ENCODE measurements at regions not wholly inside any gene's neighbourhood (a gene's known extent, or its start where the extent isn't known, plus 50 kb on each side); places are given as distances from the start of the nearest gene placed in this dataset.
"Not testable (repeated sequence)": the region's sequence is repeated elsewhere in the genome, so short reads cannot be mapped to it uniquely, and the experiment has no call there.

GRCh38 chr9:27808864-27809263 lies 235.6 kb upstream of the C9orf72 start:
- no peak for DNase-seq (ENCODE audit: low read depth in 2 of 2)

- no peak for DNase-seq (ENCODE audit: low read depth in 2 of 2)
Observed at GRCh38 chr9:27817747-27818146, 244.5 kb upstream of the C9orf72 start.

DNA sequence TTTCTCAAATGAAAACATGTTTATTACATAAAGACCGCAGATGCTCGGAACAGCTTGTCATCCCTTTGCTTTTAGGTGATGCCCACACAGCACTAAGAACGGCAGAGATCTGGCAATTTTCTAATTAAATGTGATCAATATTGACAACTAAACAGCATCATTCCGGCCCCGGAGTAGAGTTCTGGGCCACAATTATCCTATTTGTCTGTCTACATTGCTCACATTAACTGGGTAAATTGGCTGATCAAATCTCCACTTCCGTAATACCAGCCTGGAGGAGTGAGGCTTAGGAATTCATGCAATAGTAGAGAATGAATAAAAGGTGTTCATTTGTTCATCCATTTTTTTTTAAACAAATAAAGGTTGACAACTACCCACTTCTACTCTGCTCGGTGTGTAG lies 245.1 kb upstream of the C9orf72 start:
- DNase-seq (ENCODE audit: low read depth in 2 of 2), result no peak

DNA sequence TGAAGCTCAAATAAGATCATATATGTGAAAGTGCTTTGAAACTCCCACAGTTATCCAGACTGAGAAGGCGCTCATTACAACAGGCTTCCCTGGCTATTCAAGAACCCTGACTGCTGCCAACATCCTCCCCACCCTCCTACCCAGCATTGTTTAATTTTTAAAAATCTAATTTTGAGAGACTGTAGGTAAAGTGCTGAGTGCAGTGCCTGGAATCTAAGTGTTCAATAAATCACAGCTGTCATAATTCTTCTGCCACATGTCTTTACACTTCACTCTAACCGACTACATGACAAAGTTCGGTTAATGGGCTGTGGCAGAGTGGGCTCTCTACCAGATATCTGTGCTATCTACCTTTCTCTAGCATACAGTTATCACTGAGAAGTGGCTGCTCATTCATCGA lies 255.6 kb upstream of the C9orf72 start:
- DNase-seq (ENCODE audit: low read depth in 2 of 2), result no peak

DNA sequence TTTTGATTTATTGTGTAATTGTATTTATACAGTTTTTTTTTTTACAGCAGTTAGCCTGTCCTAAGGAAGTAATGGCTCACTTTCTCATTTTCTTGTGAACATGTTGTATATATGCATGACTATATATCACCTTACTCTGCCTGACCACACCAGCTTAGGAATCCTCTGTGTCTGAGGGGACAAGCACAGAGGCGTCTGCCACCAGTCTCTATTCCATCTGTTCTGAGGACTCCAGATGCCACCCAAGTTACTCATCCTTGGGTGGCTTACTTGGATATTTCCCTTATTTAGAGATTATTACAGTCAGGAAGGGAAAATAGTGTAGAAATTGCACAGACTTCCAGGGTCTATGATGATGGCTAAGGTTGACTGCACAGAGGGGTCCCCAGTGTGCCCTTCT lies 256.3 kb upstream of the C9orf72 start:
- DNase-seq (ENCODE audit: low read depth in 2 of 2), result no peak

- DNase-seq (ENCODE audit: low read depth in 2 of 2), result not testable (repeated sequence)
Observed at GRCh38 chr9:27832108-27832507, 258.8 kb upstream of the C9orf72 start.

- no peak for DNase-seq (ENCODE audit: low read depth in 2 of 2)
Observed at GRCh38 chr9:27835286-27835685, 262.0 kb upstream of the C9orf72 start.

- DNase-seq (ENCODE audit: low read depth in 2 of 2), result no peak
Observed at GRCh38 chr9:27835746-27836145, 262.5 kb upstream of the C9orf72 start.

DNA sequence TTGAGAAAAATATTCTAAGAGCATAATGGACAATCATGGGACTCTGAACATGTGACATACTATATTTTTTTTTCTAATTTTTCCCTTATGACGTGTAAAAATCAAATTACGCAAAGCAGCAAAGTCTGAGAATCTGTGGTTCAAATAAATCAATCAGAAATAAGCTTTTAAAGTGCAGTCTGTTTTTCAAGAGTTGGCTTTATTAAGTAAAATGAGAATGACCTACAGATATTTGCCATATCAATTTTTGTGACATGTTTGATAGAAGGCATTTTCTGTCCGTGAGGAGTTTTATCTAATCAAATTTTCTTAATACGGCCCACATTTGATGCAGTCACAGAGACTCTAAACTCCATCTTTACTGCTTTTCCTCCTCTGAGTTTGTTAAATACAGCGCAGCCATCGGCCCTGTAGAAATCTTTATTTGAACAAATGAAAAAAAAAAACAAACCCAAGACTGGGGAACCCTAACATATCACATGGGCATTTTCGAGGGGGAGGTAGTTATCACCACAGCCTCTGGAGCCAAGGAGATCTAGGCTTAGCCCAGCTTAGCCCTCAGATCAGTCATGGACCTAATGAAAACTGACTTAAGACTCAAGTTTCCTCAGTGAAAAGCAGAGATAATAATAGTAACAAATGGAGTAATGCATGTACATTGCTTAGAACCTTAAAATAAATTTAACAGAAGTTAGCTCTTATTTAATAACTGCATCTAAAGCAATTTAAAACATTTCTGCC lies 263.6 kb upstream of the C9orf72 start:
- DNase-seq (ENCODE audit: low read depth in 2 of 2), result no peak

DNA sequence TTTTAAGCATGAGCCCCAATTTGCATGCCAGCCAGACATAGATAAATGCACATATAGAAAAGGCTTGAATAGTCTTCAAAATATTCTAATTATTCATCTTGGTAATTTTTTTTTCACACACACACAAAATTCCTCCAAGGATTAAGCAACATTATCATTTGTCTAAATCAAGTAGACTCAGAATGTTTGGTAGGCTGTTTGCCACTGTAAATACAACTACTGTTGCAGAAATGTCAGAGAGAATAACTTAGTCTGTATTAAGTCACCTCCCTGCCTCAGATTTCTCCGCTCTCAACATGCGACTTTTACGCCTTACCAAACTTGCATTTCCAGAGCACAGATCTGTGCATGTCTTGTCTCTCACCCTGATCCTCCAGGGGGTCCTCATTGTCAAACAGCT lies 265.6 kb upstream of the C9orf72 start:
- DNase-seq (ENCODE audit: low read depth in 2 of 2), result no peak

DNA sequence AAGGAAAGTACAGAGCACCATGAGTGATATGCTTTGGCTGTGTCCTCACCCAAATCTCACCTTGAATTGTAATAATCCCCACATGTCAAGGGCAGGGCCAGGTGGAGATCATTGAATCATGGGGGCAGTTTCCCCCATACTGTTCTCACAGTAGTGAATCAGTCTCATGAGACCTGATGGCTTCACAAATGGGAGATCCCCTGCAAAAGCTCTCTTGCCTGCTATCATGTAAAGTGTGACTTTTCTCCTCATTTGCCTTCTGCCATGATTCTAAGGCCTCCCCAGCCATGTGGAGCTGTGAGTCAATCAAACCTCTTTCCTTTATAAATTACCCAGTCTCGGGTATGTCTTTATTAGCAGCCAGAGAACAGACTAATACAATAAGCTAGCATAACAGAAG lies 266.5 kb upstream of the C9orf72 start:
- DNase-seq (ENCODE audit: low read depth in 2 of 2), result not testable (repeated sequence)

- DNase-seq (ENCODE audit: low read depth in 2 of 2), result no peak
Observed at GRCh38 chr9:27844797-27845196, 271.5 kb upstream of the C9orf72 start.

- DNase-seq (ENCODE audit: low read depth in 2 of 2), result no peak
Observed at GRCh38 chr9:27847380-27847779, 274.1 kb upstream of the C9orf72 start.

GRCh38 chr9:27847818-27848217 lies 274.5 kb upstream of the C9orf72 start:
- DNase-seq (ENCODE audit: low read depth in 2 of 2), result no peak

DNA sequence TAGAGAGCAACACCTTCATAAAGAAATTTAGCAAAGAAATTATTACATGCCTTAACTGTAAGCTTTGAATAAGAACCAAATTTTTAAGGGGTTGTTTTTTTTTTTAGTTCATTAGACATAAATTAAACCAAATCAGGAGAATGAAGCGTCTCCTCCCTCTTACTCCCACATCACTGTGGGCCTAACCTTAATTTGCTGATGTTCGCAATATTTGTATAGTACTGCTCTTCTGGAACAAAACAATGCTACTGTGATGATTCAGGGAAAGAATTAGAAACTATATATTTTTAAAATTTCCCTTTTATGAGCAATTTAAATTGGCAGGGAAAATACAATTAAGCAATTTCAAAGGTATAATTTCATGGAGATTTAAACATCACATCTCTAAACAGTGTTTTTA lies 275.0 kb upstream of the C9orf72 start:
- DNase-seq (ENCODE audit: low read depth in 2 of 2), result no peak

DNA sequence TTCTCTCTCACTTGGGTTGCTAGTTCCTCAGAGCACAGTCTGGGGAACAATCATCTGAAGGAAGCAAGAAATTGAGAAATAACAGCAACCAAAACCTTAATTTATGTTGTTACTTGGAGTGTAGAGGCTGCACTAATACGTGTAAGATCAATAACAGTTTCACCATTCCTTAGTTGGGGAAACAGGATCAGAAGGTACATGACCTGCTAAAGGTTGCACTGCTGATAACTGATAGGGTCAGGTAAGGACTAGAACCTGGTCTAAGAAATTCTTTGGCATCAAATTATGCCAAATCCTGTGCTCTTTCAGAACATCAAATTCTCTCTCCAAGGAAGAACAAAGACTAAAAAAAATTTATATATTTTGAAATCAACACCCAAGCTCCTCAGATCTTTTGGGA lies 278.6 kb upstream of the C9orf72 start:
- DNase-seq (ENCODE audit: low read depth in 2 of 2), result no peak

GRCh38 chr9:27853529-27853928 lies 280.2 kb upstream of the C9orf72 start:
- no peak for DNase-seq (ENCODE audit: low read depth in 2 of 2)

DNA sequence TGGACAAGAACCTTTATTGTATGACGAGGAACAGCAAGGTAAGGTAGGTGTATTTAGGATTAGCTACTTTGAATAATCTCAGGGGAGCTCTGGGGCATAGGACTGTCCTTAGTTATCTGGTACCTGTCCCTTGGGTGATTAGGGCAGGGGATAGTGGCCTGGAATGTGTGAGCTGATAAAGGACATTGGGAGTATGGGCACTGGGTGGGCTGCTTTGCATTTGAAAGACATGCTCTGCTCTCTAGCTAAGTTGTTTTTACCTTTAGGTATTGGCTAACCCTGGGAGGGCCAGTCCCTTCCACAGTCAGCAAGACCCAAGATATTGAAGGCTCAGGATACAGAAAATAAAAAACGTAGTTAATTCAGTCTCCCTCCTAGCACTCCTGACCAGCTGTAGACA lies 282.8 kb upstream of the C9orf72 start:
- no peak for DNase-seq (ENCODE audit: low read depth in 2 of 2)

GRCh38 chr9:27856748-27857147 lies 283.5 kb upstream of the C9orf72 start:
- DNase-seq (ENCODE audit: low read depth in 2 of 2), result no peak

- no peak for DNase-seq (ENCODE audit: low read depth in 2 of 2)
Observed at GRCh38 chr9:27861887-27862286, 288.6 kb upstream of the C9orf72 start.

DNA sequence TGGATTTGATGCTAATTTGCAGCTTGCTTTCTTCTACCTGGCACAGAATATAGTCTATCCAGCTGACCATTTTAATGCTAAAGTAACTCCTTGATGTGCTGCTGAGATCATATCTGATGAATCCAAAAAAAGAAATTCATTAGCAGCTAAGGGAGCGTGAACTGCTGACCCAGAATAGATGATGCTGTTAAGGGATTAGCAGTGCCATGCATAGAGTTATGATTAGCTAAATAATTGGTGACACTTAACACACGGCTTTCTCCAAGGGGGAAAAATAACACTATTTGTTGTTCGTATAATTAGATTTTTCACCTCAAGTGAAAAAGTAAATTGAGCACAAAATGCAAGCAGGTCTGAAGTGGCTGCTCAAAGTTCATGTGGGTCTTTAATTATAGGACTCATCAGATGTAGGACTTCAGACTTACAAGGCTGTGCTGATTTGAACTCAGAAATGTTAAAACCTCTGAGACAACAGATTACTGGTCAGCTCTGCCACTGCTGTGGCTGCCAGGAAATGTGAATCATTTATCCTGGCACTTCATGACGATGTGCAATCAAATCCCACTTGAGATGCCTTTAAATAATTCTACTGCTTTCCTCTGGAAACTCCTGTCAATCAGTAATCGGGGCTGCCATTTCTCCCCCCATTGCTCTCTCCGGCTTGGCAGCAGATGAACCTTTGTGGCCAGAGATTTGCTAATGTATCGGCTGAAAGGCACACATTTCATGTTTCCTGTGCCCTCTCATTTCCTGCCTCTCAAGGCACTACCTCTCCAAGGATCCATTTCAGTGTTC lies 291.6 kb upstream of the C9orf72 start:
- DNase-seq (ENCODE audit: low read depth in 2 of 2), result no peak

DNA sequence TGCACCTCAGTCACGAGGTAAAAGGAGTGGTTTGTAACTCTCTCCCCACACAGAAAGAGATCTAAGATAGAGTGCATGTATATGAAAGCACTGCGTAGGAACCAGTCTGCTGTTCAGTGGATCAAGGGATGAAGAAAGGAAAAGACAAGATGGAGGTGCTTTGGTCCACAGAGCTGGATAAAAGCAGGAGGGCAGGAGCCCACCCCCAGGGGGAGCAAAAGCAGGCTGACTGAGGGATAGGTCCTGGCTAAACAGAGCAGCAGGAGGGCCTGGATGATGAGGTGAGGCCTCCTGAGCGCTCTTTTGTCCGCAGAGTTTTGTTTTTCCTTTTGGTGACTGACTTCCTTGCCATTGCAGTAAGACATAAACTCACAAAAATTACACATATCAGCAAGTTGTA lies 293.5 kb upstream of the C9orf72 start:
- DNase-seq (ENCODE audit: low read depth in 2 of 2), result no peak

DNA sequence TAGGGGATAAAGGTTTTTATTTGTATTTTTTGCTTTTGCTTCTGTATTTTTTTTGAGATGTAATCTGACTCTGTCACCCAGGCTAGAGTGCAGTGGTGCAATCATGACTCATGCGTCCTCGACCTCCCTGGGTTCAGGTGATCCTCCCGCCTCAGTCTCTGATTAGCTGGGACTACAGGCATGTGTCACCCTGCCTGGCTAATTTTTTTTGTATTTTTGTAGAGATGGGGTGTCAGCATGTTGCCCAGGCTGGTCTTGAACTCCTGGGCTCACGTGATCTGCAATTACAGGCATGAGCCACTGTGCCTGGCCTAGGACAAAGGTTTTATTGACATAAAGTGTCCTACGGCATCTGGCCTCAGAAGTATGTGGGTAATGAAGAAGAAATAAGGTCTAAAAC lies 297.1 kb upstream of the C9orf72 start:
- DNase-seq (ENCODE audit: low read depth in 2 of 2), result no peak

All from stimulated activated CD4-positive, alpha-beta T cell treated with anti-CD3 and anti-CD28 coated beads, Interleukin-12 subunit alpha, Interleukin-12 subunit beta, amount 100 ng/mL, for 24 hours (primary cell).